ENCODE measurements at regions not wholly inside any gene's neighbourhood (a gene's known extent, or its start where the extent isn't known, plus 50 kb on each side); places are given as distances from the start of the nearest gene placed in this dataset.

- no peak for DNase-seq (ENCODE audit: low read depth, low spot score)
Observed at GRCh38 chrX:138761380-138761779, 49.9 kb upstream of the FGF13 start.
